Stimulated activated CD8-positive, alpha-beta memory T cell treated with anti-CD3 and anti-CD28 coated beads, Interleukin-2, amount 100 ng/mL, for 48 hours (primary cell): ENCODE measurements at regions not wholly inside any gene's neighbourhood (a gene's known extent, or its start where the extent isn't known, plus 50 kb on each side); places are given as distances from the start of the nearest gene placed in this dataset.

ENCODE experiments used
- DNase-seq, 2 donors: peaks; one replicate each; pipeline ENCODE4 v3.0.0-alpha.2; 2020; ENCODE audit warnings: low read depth in 2 of 2

- DNase-seq, result no peak
These were observed 166.9 kb downstream of the SEC14L1 start for GRCh38 chr17:77307479-77308198.

GRCh38 chr17:77308861-77309726 lies 168.3 kb downstream of the SEC14L1 start:
- no peak for DNase-seq

- no peak for DNase-seq
These were observed 169.6 kb downstream of the SEC14L1 start for GRCh38 chr17:77310336-77310735.

- DNase-seq, result no peak
These were observed 170.7 kb downstream of the SEC14L1 start for GRCh38 chr17:77311371-77311981.

- DNase-seq, result no peak
These were observed 171.4 kb downstream of the SEC14L1 start for GRCh38 chr17:77312061-77312701.

- no peak for DNase-seq
These were observed 172.2 kb downstream of the SEC14L1 start for GRCh38 chr17:77312786-77313599.

- no peak for DNase-seq
These were observed 173.1 kb downstream of the SEC14L1 start for GRCh38 chr17:77313831-77314230.

GRCh38 chr17:77314601-77315000 lies 173.8 kb downstream of the SEC14L1 start:
- no peak for DNase-seq

GRCh38 chr17:77315010-77315409 lies 174.2 kb downstream of the SEC14L1 start:
- DNase-seq, result no peak

GRCh38 chr17:77315551-77316190 lies 174.9 kb downstream of the SEC14L1 start:
- no peak for DNase-seq

- DNase-seq, result no peak
These were observed 175.4 kb downstream of the SEC14L1 start for GRCh38 chr17:77316191-77316641.

- DNase-seq, result no peak
These were observed 175.9 kb downstream of the SEC14L1 start for GRCh38 chr17:77316651-77317050.

- DNase-seq, result no peak
These were observed 176.5 kb downstream of the SEC14L1 start for GRCh38 chr17:77317091-77317750.

GRCh38 chr17:77318021-77318420 lies 177.3 kb downstream of the SEC14L1 start:
- DNase-seq, result no peak

GRCh38 chr17:77318491-77319210 lies 177.9 kb downstream of the SEC14L1 start:
- DNase-seq, result no peak

- DNase-seq, result peak in 1 of 2 donors; percentile 54
These were observed 178.7 kb downstream of the SEC14L1 start for GRCh38 chr17:77319211-77320043.

- DNase-seq, result no peak
These were observed 179.3 kb downstream of the SEC14L1 start for GRCh38 chr17:77320044-77320440.

- DNase-seq, result no peak
These were observed 179.9 kb downstream of the SEC14L1 start for GRCh38 chr17:77320485-77321256.
